Astrocyte (in vitro differentiated cells and primary cell): ENCODE measurements at regions not wholly inside any gene's neighbourhood (a gene's known extent, or its start where the extent isn't known, plus 50 kb on each side); places are given as distances from the start of the nearest gene placed in this dataset.

ENCODE experiments used
- EZH2 ChIP-seq: IDR thresholded peaks from 2 replicates; pipeline ENCODE4 v1.6.1; 2012; ENCODE audit warnings: mild to moderate bottlenecking, low read length, inconsistent platforms; ENCODE audit not compliant: insufficient read depth
- TF ChIP-seq, protein P1 (sequence below): IDR thresholded peaks from 2 replicates; pipeline ENCODE4 v1.5.1; 2011; ENCODE audit warnings: low read depth, mild to moderate bottlenecking, inconsistent platforms, low read length, moderate library complexity; ENCODE audit not compliant: insufficient read depth

- no peak for TF ChIP-seq EZH2
- TF ChIP-seq, protein P1, sequence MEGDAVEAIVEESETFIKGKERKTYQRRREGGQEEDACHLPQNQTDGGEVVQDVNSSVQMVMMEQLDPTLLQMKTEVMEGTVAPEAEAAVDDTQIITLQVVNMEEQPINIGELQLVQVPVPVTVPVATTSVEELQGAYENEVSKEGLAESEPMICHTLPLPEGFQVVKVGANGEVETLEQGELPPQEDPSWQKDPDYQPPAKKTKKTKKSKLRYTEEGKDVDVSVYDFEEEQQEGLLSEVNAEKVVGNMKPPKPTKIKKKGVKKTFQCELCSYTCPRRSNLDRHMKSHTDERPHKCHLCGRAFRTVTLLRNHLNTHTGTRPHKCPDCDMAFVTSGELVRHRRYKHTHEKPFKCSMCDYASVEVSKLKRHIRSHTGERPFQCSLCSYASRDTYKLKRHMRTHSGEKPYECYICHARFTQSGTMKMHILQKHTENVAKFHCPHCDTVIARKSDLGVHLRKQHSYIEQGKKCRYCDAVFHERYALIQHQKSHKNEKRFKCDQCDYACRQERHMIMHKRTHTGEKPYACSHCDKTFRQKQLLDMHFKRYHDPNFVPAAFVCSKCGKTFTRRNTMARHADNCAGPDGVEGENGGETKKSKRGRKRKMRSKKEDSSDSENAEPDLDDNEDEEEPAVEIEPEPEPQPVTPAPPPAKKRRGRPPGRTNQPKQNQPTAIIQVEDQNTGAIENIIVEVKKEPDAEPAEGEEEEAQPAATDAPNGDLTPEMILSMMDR = no peak
Observed at GRCh38 chr17:54220829-54221228, 398.1 kb downstream of the KIF2B start.
